Gastroesophageal sphincter (tissue), 4 donors: ENCODE measurements at regions not wholly inside any gene's neighbourhood (a gene's known extent, or its start where the extent isn't known, plus 50 kb on each side); places are given as distances from the start of the nearest gene placed in this dataset.

Experiments
- ATAC-seq: fragments of 150-250 bp; one replicate; pipeline ENCODE4 v1.9.1; 2016; ENCODE audit warnings: mild to moderate bottlenecking, moderate library complexity
- H3K27ac ChIP-seq, 4 donors: fragments of 200-600 bp; sonication (generic) in 3 of 4; 1 replicate in 3 of 4; 2 replicates in 1 of 4; pipeline ENCODE4 v1.5.1; 2016 to 2019
- H3K27me3 ChIP-seq: fragments of 200-600 bp; sonication (generic); one replicate; pipeline ENCODE4 v1.5.1; 2019
- H3K36me3 ChIP-seq, 2 donors: fragments of 200-600 bp; sonication (generic); one replicate each; pipeline ENCODE4 v1.5.1; 2019; ENCODE audit warnings: control low read depth in 1 of 2
- H3K4me1 ChIP-seq, 3 donors: fragments of 200-600 bp; sonication (generic); 1 replicate in 2 of 3; 2 replicates in 1 of 3; pipeline ENCODE4 v1.5.1; 2016 to 2019; ENCODE audit warnings: control low read depth in 2 of 3
- H3K4me3 ChIP-seq, 2 donors: fragments of 200-600 bp; sonication (generic); one replicate each; pipeline ENCODE4 v1.5.1; 2019; ENCODE audit warnings: mild to moderate bottlenecking in 1 of 2, moderate library complexity in 1 of 2
- H3K9me3 ChIP-seq, 3 donors: fragments of 200-600 bp; sonication (generic); one replicate each; pipeline ENCODE4 v1.5.1; 2017 to 2019; ENCODE audit warnings: control low read depth in 2 of 3
- CTCF ChIP-seq, 4 experiments: fragments of 200-600 bp in 2 of 4; fragments of 450-650 bp in 2 of 4; sonication (generic) in 1 of 4; IDR thresholded peaks; one replicate each; pipeline ENCODE4 v1.5.1; 2017 to 2019; ENCODE audit warnings: antibody characterized with exemption in 4 of 4, mild to moderate bottlenecking in 2 of 4, moderate library complexity in 2 of 4
- EP300 ChIP-seq: sonication (generic); formaldehyde crosslinking; IDR thresholded peaks from one replicate; pipeline ENCODE4 v1.6.1; 2017; ENCODE audit warnings: antibody characterized with exemption, mild to moderate bottlenecking
- POLR2A ChIP-seq, 2 donors: fragments of 450-650 bp; IDR thresholded peaks; one replicate each; pipeline ENCODE4 v1.6.1; 2017; ENCODE audit warnings: antibody characterized with exemption in 2 of 2, mild to moderate bottlenecking in 2 of 2, moderate library complexity in 1 of 2
- POLR2AphosphoS5 ChIP-seq: sonication (generic); formaldehyde crosslinking; IDR thresholded peaks from one replicate; pipeline ENCODE4 v1.6.1; 2017; ENCODE audit warnings: antibody characterized with exemption
- WGBS, 2 donors: methylation state at CpG; one replicate each; pipeline ENCODE4 v1.1.5; 2018; ENCODE audit warnings: low coverage in 1 of 2; 5-methylcytosine and 5-hydroxymethylcytosine counted together

GRCh38 chr6:106765496-106765895 is 136.1 kb downstream of the QRSL1 start:
- no peak for ATAC-seq
- WGBS, 2 donors: 96% methylated on average over 2 of the region's 2 CpGs; no CpG with 5 or more reads in 1 of the 2 donors
- no peak overlapping the region for H3K4me3 ChIP-seq
- no peak overlapping the region for H3K27ac ChIP-seq
- no peaks in the 10 kb centered on the region for H3K36me3 ChIP-seq
- no peak for TF ChIP-seq POLR2A (IDR thresholded peaks at IDR 0.05)
- TF ChIP-seq EP300: no peak
- no peak for TF ChIP-seq CTCF (IDR thresholded peaks at IDR 0.05)
- no peaks in the 10 kb centered on the region for H3K4me1 ChIP-seq
- no peaks in the 10 kb centered on the region for H3K27me3 ChIP-seq
- H3K9me3 ChIP-seq: peaks cover 0 to 34% (median 0%) of the 10 kb centered on the region in 3 donors

- no peak overlapping the region for H3K27ac ChIP-seq
- 74% methylated on average over 2 of the region's 2 CpGs; no CpG with 5 or more reads in 1 of the 2 donors for WGBS, 2 donors
- no peak for ATAC-seq
- TF ChIP-seq POLR2A (IDR thresholded peaks at IDR 0.05): no peak
- no peaks in the 10 kb centered on the region for H3K27me3 ChIP-seq
- H3K9me3 ChIP-seq: peaks cover 0 to 29% (median 0%) of the 10 kb centered on the region in 3 donors
- no peaks in the 10 kb centered on the region for H3K4me1 ChIP-seq
- no peaks in the 10 kb centered on the region for H3K36me3 ChIP-seq
- H3K4me3 ChIP-seq: no peak overlapping the region
Observed at GRCh38 chr6:106764353-106764980, 135.1 kb downstream of the QRSL1 start.

DNA sequence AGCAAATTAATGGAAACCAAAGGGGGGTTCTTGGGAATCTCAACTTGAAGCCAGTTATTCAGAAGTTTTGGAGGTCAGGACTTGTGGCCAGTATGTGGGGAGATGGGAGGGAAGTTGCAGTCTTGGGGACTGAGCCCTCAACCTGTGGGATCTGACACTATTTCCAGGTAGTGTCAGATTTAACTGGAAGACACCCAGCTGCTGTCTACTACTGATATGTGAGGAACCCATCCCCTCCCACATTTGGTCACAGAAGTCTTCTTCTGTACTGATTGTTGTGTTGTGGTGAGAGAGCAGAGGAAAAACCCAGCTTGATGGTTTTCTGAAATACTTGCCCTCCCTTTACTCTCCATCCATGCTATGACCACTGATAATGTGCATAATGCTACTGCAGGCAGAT is 134.0 kb downstream of the QRSL1 start:
- H3K27me3 ChIP-seq: no peaks in the 10 kb centered on the region
- TF ChIP-seq CTCF (IDR thresholded peaks at IDR 0.05) (no peak), EP300 (no peak), POLR2A (IDR thresholded peaks at IDR 0.05) (no peak)
- H3K4me3 ChIP-seq: no peak overlapping the region
- H3K27ac ChIP-seq: no peak overlapping the region
- ATAC-seq: no peak
- H3K9me3 ChIP-seq: peaks cover 0 to 31% (median 0%) of the 10 kb centered on the region in 3 donors
- no peaks in the 10 kb centered on the region for H3K4me1 ChIP-seq
- no peaks in the 10 kb centered on the region for H3K36me3 ChIP-seq

GRCh38 chr6:106761160-106761559 is 131.8 kb downstream of the QRSL1 start:
- TF ChIP-seq POLR2A (IDR thresholded peaks at IDR 0.05) (no peak), CTCF (IDR thresholded peaks at IDR 0.05) (no peak), EP300 (no peak), POLR2AphosphoS5 (no peak)
- 75 to 94% methylated on average over 2 of the region's 2 CpGs for WGBS, 2 donors
- no peak overlapping the region for H3K27ac ChIP-seq
- H3K4me1 ChIP-seq: no peaks in the 10 kb centered on the region
- peaks cover 0 to 31% (median 0%) of the 10 kb centered on the region in 3 donors for H3K9me3 ChIP-seq
- H3K4me3 ChIP-seq: no peak overlapping the region
- H3K27me3 ChIP-seq: no peaks in the 10 kb centered on the region
- no peaks in the 10 kb centered on the region for H3K36me3 ChIP-seq
- ATAC-seq: no peak

GRCh38 chr6:106759112-106759511 is 129.7 kb downstream of the QRSL1 start:
- H3K9me3 ChIP-seq: peaks cover 0 to 31% (median 0%) of the 10 kb centered on the region in 3 donors
- no peaks in the 10 kb centered on the region for H3K36me3 ChIP-seq
- no peaks in the 10 kb centered on the region for H3K27me3 ChIP-seq
- WGBS, 2 donors: 83 to 89% methylated on average over 1 to 2 of the region's 2 CpGs
- no peak for TF ChIP-seq POLR2AphosphoS5
- TF ChIP-seq EP300: no peak
- no peak for TF ChIP-seq CTCF (IDR thresholded peaks at IDR 0.05)
- no peak for TF ChIP-seq POLR2A (IDR thresholded peaks at IDR 0.05)
- no peaks in the 10 kb centered on the region for H3K4me1 ChIP-seq
- no peak overlapping the region for H3K27ac ChIP-seq
- no peak for ATAC-seq
- H3K4me3 ChIP-seq: no peak overlapping the region
